SU-DHL-6 (cell line): ENCODE measurements at regions not wholly inside any gene's neighbourhood (a gene's known extent, or its start where the extent isn't known, plus 50 kb on each side); places are given as distances from the start of the nearest gene placed in this dataset.

ENCODE experiments used
- H2AFZ ChIP-seq: fragments of 200-600 bp; sonication (generic); 2 replicates; pipeline ENCODE4 v1.6.1; 2014; ENCODE audit warnings: low read depth, mild to moderate bottlenecking, moderate library complexity, mixed read lengths, antibody characterized with exemption, low read length; ENCODE audit not compliant: severe bottlenecking
- H3F3A ChIP-seq: fragments of 200-600 bp; shearing (Covaris generic); 2 replicates; pipeline ENCODE4 v1.6.0; 2016; ENCODE audit warnings: antibody characterized with exemption, mild to moderate bottlenecking; ENCODE audit not compliant: insufficient read depth
- H3K27ac ChIP-seq: fragments of 200-600 bp; sonication (generic); 2 replicates; pipeline ENCODE4 v1.5.1; 2016; ENCODE audit warnings: low read depth, mild to moderate bottlenecking, low read length, moderate library complexity, mixed read lengths
- H3K27me3 ChIP-seq: fragments of 200-600 bp; sonication (generic), shearing (Covaris generic); 2 replicates; pipeline ENCODE4 v1.6.0; 2014; ENCODE audit warnings: mild to moderate bottlenecking, low read length
- H3K36me3 ChIP-seq: fragments of 200-600 bp; sonication (generic); 2 replicates; pipeline ENCODE4 v1.6.1; 2014; ENCODE audit warnings: mild to moderate bottlenecking, low read length, mixed read lengths
- H3K4me2 ChIP-seq: fragments of 300-600, 200-600 bp; shearing (Covaris generic), sonication (generic); 2 replicates; pipeline ENCODE4 v1.6.0; 2014; ENCODE audit warnings: low read length, low read depth, mild to moderate bottlenecking; ENCODE audit not compliant: poor library complexity, severe bottlenecking
- H3K4me3 ChIP-seq: fragments of 200-600 bp; sonication (generic); 2 replicates; pipeline ENCODE4 v1.5.1; 2014; ENCODE audit warnings: antibody characterized with exemption, low read length, mild to moderate bottlenecking, mixed read lengths; ENCODE audit not compliant: insufficient read depth, poor library complexity, severe bottlenecking
- H3K79me2 ChIP-seq: fragments of 200-600 bp; sonication (generic); 2 replicates; pipeline ENCODE4 v1.6.1; 2014; ENCODE audit warnings: mild to moderate bottlenecking, low read length, moderate library complexity; ENCODE audit not compliant: insufficient read depth
- H3K9ac ChIP-seq: fragments of 200-600 bp; sonication (generic); 2 replicates; pipeline ENCODE4 v1.7.0; 2014; ENCODE audit warnings: mild to moderate bottlenecking, low read length
- H3K9me2 ChIP-seq: fragments of 200-600 bp; sonication (generic); replicated peaks from 2 replicates; pipeline ENCODE4 v1.6.1; 2014; ENCODE audit warnings: low read length; ENCODE audit not compliant: insufficient read depth
- H3K9me3 ChIP-seq: fragments of 200-600 bp; sonication (generic); 2 replicates; pipeline ENCODE4 v1.6.1; 2014; ENCODE audit warnings: low read length, mixed read lengths; ENCODE audit not compliant: insufficient read depth
- H4K20me1 ChIP-seq: fragments of 200-600 bp; sonication (generic); 2 replicates; pipeline ENCODE4 v1.6.1; 2014; ENCODE audit warnings: low read depth, mild to moderate bottlenecking, antibody characterized with exemption, low read length, moderate library complexity, mixed read lengths
- CTCF ChIP-seq: fragments of 200-600 bp; sonication (generic); IDR thresholded peaks from one replicate; pipeline ENCODE4 v1.5.1; 2017; ENCODE audit warnings: antibody characterized with exemption, mild to moderate bottlenecking, low read length, moderate library complexity; ENCODE audit not compliant: insufficient read depth, poor library complexity, severe bottlenecking
- EZH2phosphoT487 ChIP-seq: fragments of 200-600 bp; sonication (generic), shearing (Covaris generic); conservative IDR thresholded peaks from 2 replicates; pipeline ENCODE4 v1.6.1; 2018; ENCODE audit warnings: mild to moderate bottlenecking, antibody characterized with exemption, low read length, moderate library complexity, mixed read lengths

GRCh38 chr15:29874977-29875376 lies 52.7 kb upstream of the TJP1 start:
- no peak overlapping the region for H3K4me3 ChIP-seq
- H3K9ac ChIP-seq = no peak overlapping the region
- no peaks in the 10 kb centered on the region for H4K20me1 ChIP-seq
- no peaks in the 10 kb centered on the region for H3K9me3 ChIP-seq
- H3K36me3 ChIP-seq = no peaks in the 10 kb centered on the region
- H3K27me3 ChIP-seq = no peaks in the 10 kb centered on the region
- no peaks in the 10 kb centered on the region for H3K9me2 ChIP-seq
- no peaks in the 10 kb centered on the region for H3K79me2 ChIP-seq
- TF ChIP-seq EZH2phosphoT487 (no peak), CTCF (no peak)
- H3K27ac ChIP-seq = no peak overlapping the region
- no peaks in the 10 kb centered on the region for H3F3A ChIP-seq
- no peak overlapping the region for H3K4me2 ChIP-seq
- no peak overlapping the region for H2AFZ ChIP-seq

- Histone ChIP-seq H3K4me3 (no peak overlapping the region), H3K27ac (no peak overlapping the region), H2AFZ (no peak overlapping the region)
Measured at GRCh38 chr15:29873947-29874411, 51.7 kb upstream of the TJP1 start.

GRCh38 chr15:29873264-29873663 lies 51.0 kb upstream of the TJP1 start:
- TF ChIP-seq CTCF = no peak
- no peak for TF ChIP-seq EZH2phosphoT487
- Histone ChIP-seq H3K9me2 (no peaks in the 10 kb centered on the region), H3K9me3 (no peaks in the 10 kb centered on the region), H3K9ac (no peak overlapping the region), H3K36me3 (no peaks in the 10 kb centered on the region), H2AFZ (no peak overlapping the region), H3K27me3 (no peaks in the 10 kb centered on the region), H3K4me2 (no peak overlapping the region), H3K79me2 (no peaks in the 10 kb centered on the region), H3K27ac (no peak overlapping the region), H3K4me3 (no peak overlapping the region), H4K20me1 (no peaks in the 10 kb centered on the region), H3F3A (no peaks in the 10 kb centered on the region)

More at GRCh38 chr15:29873947-29874411, 51.7 kb upstream of the TJP1 start:
- no peaks in the 10 kb centered on the region for H3K36me3 ChIP-seq
- H4K20me1 ChIP-seq = no peaks in the 10 kb centered on the region
- H3K9ac ChIP-seq = no peak overlapping the region
- no peaks in the 10 kb centered on the region for H3K9me2 ChIP-seq
- no peaks in the 10 kb centered on the region for H3K27me3 ChIP-seq
- no peaks in the 10 kb centered on the region for H3K9me3 ChIP-seq
- no peak for TF ChIP-seq CTCF
- no peak for TF ChIP-seq EZH2phosphoT487
- no peaks in the 10 kb centered on the region for H3F3A ChIP-seq
- H3K79me2 ChIP-seq = no peaks in the 10 kb centered on the region
- H3K4me2 ChIP-seq = no peak overlapping the region
